ENCODE measurements at regions not wholly inside any gene's neighbourhood (a gene's known extent, or its start where the extent isn't known, plus 50 kb on each side); places are given as distances from the start of the nearest gene placed in this dataset.

GRCh38 chr12:74917743-74918142, 291.9 kb downstream of the KCNC2 start:
- no peak for TF ChIP-seq EZH2 (IDR thresholded peaks at IDR 0.05)
- no peak for TF ChIP-seq FOXP2 (optimal IDR thresholded peaks at IDR 0.05; ENCODE audit: control extremely low read depth, extremely low read length, insufficient read depth)
- TF ChIP-seq POLR2AphosphoS5 (IDR thresholded peaks at IDR 0.05; ENCODE audit: borderline replicate concordance, low read depth, low read length): no peak
